Suprapubic skin (tissue), 3 donors: ENCODE measurements at regions not wholly inside any gene's neighbourhood (a gene's known extent, or its start where the extent isn't known, plus 50 kb on each side); places are given as distances from the start of the nearest gene placed in this dataset.

Experiments used
- CTCF ChIP-seq, 2 donors: fragments of 200-600 bp in 1 of 2; fragments of 450-650 bp in 1 of 2; sonication (generic) in 1 of 2; IDR thresholded peaks; one replicate each; pipeline ENCODE4 v1.5.1; 2016 to 2019; ENCODE audit warnings: antibody characterized with exemption in 2 of 2, mild to moderate bottlenecking in 1 of 2, moderate library complexity in 1 of 2
- POLR2AphosphoS5 ChIP-seq, 3 donors: sonication (generic); formaldehyde crosslinking; IDR thresholded peaks; one replicate each; pipeline ENCODE4 v1.6.1; 2017; ENCODE audit warnings: antibody characterized with exemption in 3 of 3

- no peak for TF ChIP-seq CTCF (IDR thresholded peaks at IDR 0.05)
- TF ChIP-seq POLR2AphosphoS5 (IDR thresholded peaks at IDR 0.05), result no peak
Measured at GRCh38 chr2:88265352-88266303, 95.5 kb downstream of the THNSL2 start.
